ENCODE measurements at regions not wholly inside any gene's neighbourhood (a gene's known extent, or its start where the extent isn't known, plus 50 kb on each side); places are given as distances from the start of the nearest gene placed in this dataset.

DNA sequence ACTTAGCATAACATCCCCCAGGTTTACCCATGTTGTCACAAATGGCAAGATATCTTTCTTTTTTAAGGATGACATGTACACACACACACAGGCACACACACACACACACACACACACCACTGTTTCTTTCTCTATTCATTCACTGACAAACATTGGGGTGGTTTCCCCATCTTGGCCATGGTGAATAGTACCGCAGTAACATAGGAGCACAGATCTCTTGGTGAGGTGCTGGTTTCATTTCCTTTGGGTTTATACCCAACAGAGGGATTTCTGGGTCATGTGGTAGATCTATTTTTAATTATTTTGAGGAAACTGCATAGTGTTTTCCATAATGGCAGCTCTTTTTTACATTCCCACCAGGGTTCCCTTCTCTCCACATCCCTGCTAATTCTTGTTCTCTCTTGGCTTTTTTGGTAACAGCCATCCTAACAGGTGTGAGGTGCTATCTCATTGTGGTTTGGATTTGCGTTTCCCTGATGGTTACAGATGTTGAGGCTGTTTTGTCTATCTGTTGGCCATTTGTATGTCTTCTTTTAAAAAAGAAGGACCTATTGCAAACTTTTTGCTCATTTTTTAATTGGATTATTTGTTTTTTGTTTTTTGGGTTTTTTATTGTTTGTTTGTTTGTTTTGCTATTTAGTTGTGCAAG lies 251.7 kb upstream of the IRS2 start:
- no peak for TF ChIP-seq CTCF (IDR thresholded peaks at IDR 0.05)
- no peak for TF ChIP-seq POLR2A (IDR thresholded peaks at IDR 0.05)
- Histone ChIP-seq H3K4me1 (no peaks in the 10 kb centered on the region), H3K9me3 (no peaks in the 10 kb centered on the region), H3K27me3 (no peaks in the 10 kb centered on the region), H3K36me3 (no peaks in the 10 kb centered on the region), H3K4me3 (no peak overlapping the region), H3K27ac (no peak overlapping the region)
- DNase-seq: no peak
- intact Hi-C loops (cut with DNase I; ENCODE audit: low total_unique reads): no loop called here

GRCh38 chr13:110036060-110036459 lies 249.7 kb upstream of the IRS2 start:
- Histone ChIP-seq H3K27ac (no peak overlapping the region), H3K36me3 (no peaks in the 10 kb centered on the region), H3K4me1 (no peaks in the 10 kb centered on the region), H3K27me3 (no peaks in the 10 kb centered on the region), H3K4me3 (no peak overlapping the region), H3K9me3 (no peaks in the 10 kb centered on the region)
- intact Hi-C loops (cut with DNase I; ENCODE audit: low total_unique reads): no loop called here
- TF ChIP-seq CTCF (IDR thresholded peaks at IDR 0.05) (no peak), POLR2A (IDR thresholded peaks at IDR 0.05) (no peak)
- DNase-seq: no peak

- Histone ChIP-seq H3K4me3 (no peak overlapping the region), H3K36me3 (no peaks in the 10 kb centered on the region), H3K9me3 (no peaks in the 10 kb centered on the region), H3K27ac (no peak overlapping the region), H3K4me1 (no peaks in the 10 kb centered on the region), H3K27me3 (no peaks in the 10 kb centered on the region)
- intact Hi-C loops (cut with DNase I; ENCODE audit: low total_unique reads): no loop called here
- DNase-seq: no peak
- TF ChIP-seq POLR2A (IDR thresholded peaks at IDR 0.05): no peak
Measured at GRCh38 chr13:110034031-110034549, 247.7 kb upstream of the IRS2 start.

DNA sequence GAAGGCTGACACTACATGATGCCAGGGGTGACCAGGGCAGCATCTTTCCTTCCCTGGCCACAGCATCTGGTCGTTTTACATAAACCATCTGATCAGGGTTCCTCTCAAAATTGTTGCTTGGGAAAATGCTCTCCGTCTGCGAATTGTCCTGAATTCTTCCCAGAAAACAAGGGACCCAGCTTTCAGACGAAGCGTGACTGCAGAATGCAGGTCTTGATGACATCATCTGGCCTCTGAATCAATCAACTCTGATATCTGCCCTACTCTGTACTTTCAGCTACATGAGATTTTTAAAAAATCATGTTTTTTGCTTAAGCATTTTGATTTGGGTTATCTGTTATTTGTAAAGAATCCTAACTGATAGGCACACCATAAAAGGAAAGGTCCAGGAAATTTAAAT lies 246.6 kb upstream of the IRS2 start:
- no peak overlapping the region for H3K27ac ChIP-seq
- no peaks in the 10 kb centered on the region for H3K27me3 ChIP-seq
- H3K36me3 ChIP-seq: no peaks in the 10 kb centered on the region
- no peak for TF ChIP-seq POLR2A (IDR thresholded peaks at IDR 0.05)
- no peak for TF ChIP-seq CTCF (IDR thresholded peaks at IDR 0.05)
- H3K9me3 ChIP-seq: no peaks in the 10 kb centered on the region
- H3K4me3 ChIP-seq: no peak overlapping the region
- intact Hi-C loops (cut with DNase I; ENCODE audit: low total_unique reads): no loop called here
- DNase-seq: no peak
- no peaks in the 10 kb centered on the region for H3K4me1 ChIP-seq

- H3K4me1 ChIP-seq: no peaks in the 10 kb centered on the region
- intact Hi-C loops (cut with DNase I; ENCODE audit: low total_unique reads): no loop called here
- no peak for DNase-seq
- no peak overlapping the region for H3K27ac ChIP-seq
- H3K27me3 ChIP-seq: no peaks in the 10 kb centered on the region
- no peak overlapping the region for H3K4me3 ChIP-seq
- no peaks in the 10 kb centered on the region for H3K36me3 ChIP-seq
- no peaks in the 10 kb centered on the region for H3K9me3 ChIP-seq
- TF ChIP-seq CTCF (IDR thresholded peaks at IDR 0.05) (no peak), POLR2A (IDR thresholded peaks at IDR 0.05) (no peak)
Measured at GRCh38 chr13:110030394-110030928, 244.1 kb upstream of the IRS2 start.

All from uterus (tissue), 3 donors.